Glutamatergic neuron (in vitro differentiated cells): ENCODE measurements at regions not wholly inside any gene's neighbourhood (a gene's known extent, or its start where the extent isn't known, plus 50 kb on each side); places are given as distances from the start of the nearest gene placed in this dataset.
"Not testable (repeated sequence)": the region's sequence is repeated elsewhere in the genome, so short reads cannot be mapped to it uniquely, and the experiment has no call there.

Source experiments
- DNase-seq: peaks from one replicate; pipeline ENCODE4 v3.0.0; 2022
- H3K27ac Mint-ChIP-seq: one replicate; pipeline ENCODE4 v1.8.0; 2020; ENCODE audit warnings: mild to moderate bottlenecking, mixed read lengths, inconsistent platforms; ENCODE audit not compliant: unreplicated experiment
- H3K27me3 Mint-ChIP-seq: one replicate; pipeline ENCODE4 v1.8.0; 2020; ENCODE audit warnings: mild to moderate bottlenecking, moderate library complexity, mixed read lengths, inconsistent platforms; ENCODE audit not compliant: unreplicated experiment
- H3K36me3 Mint-ChIP-seq: one replicate; pipeline ENCODE4 v1.8.0; 2020; ENCODE audit warnings: mild to moderate bottlenecking, mixed read lengths, inconsistent platforms; ENCODE audit not compliant: unreplicated experiment
- H3K4me1 Mint-ChIP-seq: one replicate; pipeline ENCODE4 v1.8.0; 2020; ENCODE audit warnings: mild to moderate bottlenecking, low read depth, mixed read lengths, inconsistent platforms; ENCODE audit not compliant: unreplicated experiment
- H3K4me3 Mint-ChIP-seq: one replicate; pipeline ENCODE4 v1.8.0; 2020; ENCODE audit warnings: mild to moderate bottlenecking, mixed read lengths, inconsistent platforms; ENCODE audit not compliant: unreplicated experiment
- H3K9me3 Mint-ChIP-seq: one replicate; pipeline ENCODE4 v1.8.0; 2020; ENCODE audit warnings: mild to moderate bottlenecking, moderate library complexity, mixed read lengths, inconsistent platforms; ENCODE audit not compliant: unreplicated experiment

GRCh38 chr15:20226531-20226930 lies 315.1 kb downstream of the GOLGA6L6 start:
- not testable (repeated sequence) for H3K4me1 Mint-ChIP-seq, H3K27ac Mint-ChIP-seq, H3K36me3 Mint-ChIP-seq, H3K27me3 Mint-ChIP-seq, H3K4me3 Mint-ChIP-seq, DNase-seq, H3K9me3 Mint-ChIP-seq

DNA sequence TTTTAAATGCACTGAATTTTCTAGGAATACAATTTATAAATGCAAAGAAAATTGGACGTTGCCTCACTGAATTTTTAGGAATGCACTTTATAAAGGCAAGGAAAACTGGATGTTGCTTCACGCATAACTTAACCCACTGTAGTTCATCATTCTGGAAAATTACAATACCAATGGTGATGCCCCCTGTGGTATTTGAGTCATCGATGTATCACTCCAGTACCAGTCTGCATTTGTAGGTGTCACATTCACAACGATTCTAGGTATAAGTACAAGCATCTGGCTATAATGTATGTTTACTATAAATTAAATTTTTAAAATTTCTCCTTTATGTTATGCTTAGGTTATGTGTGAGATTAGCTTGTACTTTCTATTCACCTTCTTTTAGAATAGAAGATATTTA lies 320.5 kb downstream of the GOLGA6L6 start:
- H3K9me3 Mint-ChIP-seq, H3K36me3 Mint-ChIP-seq, DNase-seq, H3K4me1 Mint-ChIP-seq, H3K4me3 Mint-ChIP-seq, H3K27ac Mint-ChIP-seq, H3K27me3 Mint-ChIP-seq: not testable (repeated sequence)

- H3K27me3 Mint-ChIP-seq, H3K36me3 Mint-ChIP-seq, H3K4me1 Mint-ChIP-seq, H3K27ac Mint-ChIP-seq, H3K4me3 Mint-ChIP-seq, DNase-seq, H3K9me3 Mint-ChIP-seq: not testable (repeated sequence)
Measured at GRCh38 chr15:20219171-20219570, 322.4 kb downstream of the GOLGA6L6 start.

DNA sequence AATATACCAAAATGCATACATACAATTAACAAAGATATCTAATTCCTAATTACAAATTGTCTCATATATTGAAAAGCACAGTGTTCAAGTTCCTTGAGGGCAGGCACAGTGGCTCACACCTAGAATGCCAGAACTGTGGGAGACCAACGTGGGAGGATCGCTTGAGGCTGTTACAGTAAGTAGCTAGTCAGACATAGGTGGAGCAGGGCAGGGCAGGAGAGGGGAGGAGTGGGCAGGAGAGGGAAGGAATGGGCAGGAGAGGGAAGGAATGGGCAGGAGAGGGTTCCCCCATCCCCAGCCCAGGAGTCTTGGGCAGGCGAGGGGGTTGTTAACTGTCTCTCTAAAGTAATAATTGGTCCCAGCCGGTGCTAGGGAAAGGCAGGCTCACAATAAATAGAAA lies 325.9 kb downstream of the GOLGA6L6 start:
- not testable (repeated sequence) for H3K36me3 Mint-ChIP-seq, DNase-seq, H3K4me1 Mint-ChIP-seq, H3K27me3 Mint-ChIP-seq, H3K4me3 Mint-ChIP-seq, H3K9me3 Mint-ChIP-seq, H3K27ac Mint-ChIP-seq

GRCh38 chr15:20214101-20214500 lies 327.5 kb downstream of the GOLGA6L6 start:
- not testable (repeated sequence) for H3K27me3 Mint-ChIP-seq, H3K4me3 Mint-ChIP-seq, H3K9me3 Mint-ChIP-seq, H3K4me1 Mint-ChIP-seq, H3K36me3 Mint-ChIP-seq, H3K27ac Mint-ChIP-seq, DNase-seq

- H3K27me3 Mint-ChIP-seq, H3K4me1 Mint-ChIP-seq, H3K27ac Mint-ChIP-seq, H3K36me3 Mint-ChIP-seq, H3K4me3 Mint-ChIP-seq, DNase-seq, H3K9me3 Mint-ChIP-seq: not testable (repeated sequence)
Measured at GRCh38 chr15:20211508-20211907, 330.1 kb downstream of the GOLGA6L6 start.

DNA sequence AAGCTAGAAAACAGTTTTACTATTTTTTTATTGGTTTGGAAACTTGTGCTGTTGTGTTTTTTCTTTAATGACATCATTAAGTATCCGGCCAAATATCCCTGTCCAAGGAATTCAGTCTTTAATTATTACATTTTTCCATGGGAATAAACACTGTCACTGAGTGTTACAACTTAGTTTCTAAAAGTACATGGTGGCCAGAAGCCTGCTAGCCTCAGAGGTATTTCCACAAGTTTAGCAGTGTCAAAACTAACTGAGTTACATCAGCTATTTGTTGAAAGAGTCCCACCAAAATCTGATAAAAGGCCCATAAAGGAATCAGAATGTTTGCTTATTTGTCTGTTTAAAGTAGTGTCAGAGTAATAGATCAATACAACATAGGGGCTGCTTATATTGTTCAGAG lies 331.6 kb downstream of the GOLGA6L6 start:
- not testable (repeated sequence) for H3K9me3 Mint-ChIP-seq, H3K27ac Mint-ChIP-seq, H3K4me1 Mint-ChIP-seq, H3K4me3 Mint-ChIP-seq, H3K36me3 Mint-ChIP-seq, DNase-seq, H3K27me3 Mint-ChIP-seq

DNA sequence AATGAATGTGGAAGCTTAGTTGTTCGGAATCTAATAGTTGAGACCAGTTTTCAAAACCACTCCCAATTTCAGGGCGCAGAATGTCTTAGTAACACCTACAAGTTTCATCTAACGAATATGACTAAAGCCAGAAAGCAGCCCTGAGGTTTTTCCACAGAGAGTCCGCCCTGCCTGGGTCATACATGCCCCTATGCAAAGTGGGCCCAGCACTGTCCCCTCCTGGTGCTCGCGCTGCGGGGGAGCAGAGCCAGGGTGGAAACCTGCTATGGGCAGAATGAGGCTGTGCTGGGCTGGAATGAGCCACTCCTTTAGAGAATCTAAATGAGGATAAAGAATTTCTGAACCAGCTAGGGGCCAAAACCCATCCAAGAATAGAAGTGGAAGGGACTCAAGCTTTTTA lies 334.0 kb downstream of the GOLGA6L6 start:
- not testable (repeated sequence) for H3K27me3 Mint-ChIP-seq, H3K36me3 Mint-ChIP-seq, H3K4me3 Mint-ChIP-seq, H3K9me3 Mint-ChIP-seq, H3K4me1 Mint-ChIP-seq, H3K27ac Mint-ChIP-seq, DNase-seq

GRCh38 chr15:20207198-20207597 lies 334.4 kb downstream of the GOLGA6L6 start:
- H3K9me3 Mint-ChIP-seq, DNase-seq, H3K27ac Mint-ChIP-seq, H3K4me3 Mint-ChIP-seq, H3K36me3 Mint-ChIP-seq, H3K27me3 Mint-ChIP-seq, H3K4me1 Mint-ChIP-seq: not testable (repeated sequence)

GRCh38 chr15:20204177-20204866 lies 337.3 kb downstream of the GOLGA6L6 start:
- not testable (repeated sequence) for H3K36me3 Mint-ChIP-seq, DNase-seq, H3K27ac Mint-ChIP-seq, H3K9me3 Mint-ChIP-seq, H3K27me3 Mint-ChIP-seq, H3K4me1 Mint-ChIP-seq, H3K4me3 Mint-ChIP-seq

DNA sequence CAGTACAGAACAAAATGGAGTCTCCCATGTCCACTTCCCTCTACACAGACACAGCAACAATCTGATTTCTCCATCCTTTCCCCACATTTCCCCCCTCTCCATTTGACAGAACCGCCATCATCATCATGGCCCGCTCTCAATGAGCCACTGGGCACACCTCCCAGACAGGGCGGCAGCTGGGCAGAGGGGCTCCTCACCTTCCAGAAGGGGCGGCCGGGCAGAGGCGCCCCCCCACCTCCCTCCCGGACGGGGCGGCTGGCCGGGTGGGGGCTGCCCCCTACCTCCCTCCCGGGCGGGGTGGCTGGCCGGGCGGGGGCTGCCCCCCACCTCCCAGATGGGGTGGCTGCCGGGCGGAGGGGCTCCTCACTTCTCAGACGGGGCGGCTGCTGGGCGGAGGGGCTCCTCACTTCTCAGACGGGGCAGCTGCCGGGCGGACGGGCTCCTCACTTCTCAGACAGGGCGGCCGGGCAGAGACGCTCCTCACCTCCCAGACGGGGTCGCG lies 337.9 kb downstream of the GOLGA6L6 start:
- not testable (repeated sequence) for H3K27ac Mint-ChIP-seq, H3K27me3 Mint-ChIP-seq, H3K4me3 Mint-ChIP-seq, H3K36me3 Mint-ChIP-seq, H3K4me1 Mint-ChIP-seq, H3K9me3 Mint-ChIP-seq
- DNase-seq: peak; percentile 16
